Caco-2 (cell line): ENCODE measurements at regions not wholly inside any gene's neighbourhood (a gene's known extent, or its start where the extent isn't known, plus 50 kb on each side); places are given as distances from the start of the nearest gene placed in this dataset.

Experiments
- BruUV-seq: library from RNA; stranded (reverse); fragments of 400-500 nt; replicated peaks from 2 replicates; lab custom pipeline; 2021; lab: Mats Ljungman, UMichigan
- CTCF ChIA-PET: fragments of 300-600 bp; sonication (Branson Sonifier 250); formaldehyde crosslinking; loops from one replicate; lab custom pipeline; 2022; ENCODE audit warnings: antibody characterized with exemption; lab: Charles Lee
- POLR2A ChIA-PET: fragments of 300-600 bp; sonication (Branson Sonifier 250); formaldehyde crosslinking; loops from one replicate; lab custom pipeline; 2022; ENCODE audit warnings: antibody characterized with exemption; lab: Charles Lee
- DNase-seq, 2 experiments: peaks; one replicate each; pipeline versions ENCODE4 v3.0.0 to v3.0.0-alpha.2; 2020 to 2022
- H3K27me3 ChIP-seq: replicated peaks from 2 replicates; pipeline ENCODE4 v1.6.0; 2011; ENCODE audit warnings: low read length; ENCODE audit not compliant: control insufficient read depth, insufficient read depth
- H3K36me3 ChIP-seq: 2 replicates; pipeline ENCODE4 v1.5.1; 2011; ENCODE audit warnings: low read length; ENCODE audit not compliant: control insufficient read depth, insufficient read depth
- H3K4me1 ChIP-seq: fragments of 250-450 bp; sonication (Bioruptor Pico); 2 replicates; pipeline ENCODE4 v1.5.1; 2020; ENCODE audit warnings: mild to moderate bottlenecking
- H3K4me3 ChIP-seq: 2 replicates; pipeline ENCODE4 v1.5.1; 2011; ENCODE audit warnings: low read depth, mild to moderate bottlenecking, control low read depth, low read length
- H3K9me3 ChIP-seq: fragments of 250-450 bp; sonication (Bioruptor Pico); 2 replicates; pipeline ENCODE4 v1.5.1; 2020; ENCODE audit warnings: mild to moderate bottlenecking, moderate library complexity
- H3K27ac Mint-ChIP-seq: one replicate; pipeline ENCODE4 v1.8.0; 2022; ENCODE audit warnings: mixed read lengths; ENCODE audit not compliant: unreplicated experiment
- H3K27me3 Mint-ChIP-seq: one replicate; pipeline ENCODE4 v1.8.0; 2022; ENCODE audit warnings: mixed read lengths; ENCODE audit not compliant: insufficient read depth, unreplicated experiment
- H3K36me3 Mint-ChIP-seq: one replicate; pipeline ENCODE4 v1.8.0; 2022; ENCODE audit warnings: mild to moderate bottlenecking, mixed read lengths; ENCODE audit not compliant: insufficient read depth, unreplicated experiment
- H3K4me1 Mint-ChIP-seq: one replicate; pipeline ENCODE4 v1.8.0; 2022; ENCODE audit warnings: low read depth, mixed read lengths; ENCODE audit not compliant: unreplicated experiment
- H3K4me3 Mint-ChIP-seq: one replicate; pipeline ENCODE4 v1.8.0; 2022; ENCODE audit warnings: mild to moderate bottlenecking, moderate library complexity, mixed read lengths; ENCODE audit not compliant: unreplicated experiment
- H3K9me3 Mint-ChIP-seq: one replicate; pipeline ENCODE4 v1.8.0; 2022; ENCODE audit warnings: mixed read lengths; ENCODE audit not compliant: unreplicated experiment
- CTCF ChIP-seq, 2 experiments: fragments of 200-600 bp in 1 of 2; IDR thresholded peaks; 1 replicate in 1 of 2; 2 replicates in 1 of 2; pipeline versions ENCODE4 v1.5.1 to v1.8.0; 2011 to 2022; ENCODE audit warnings: antibody characterized with exemption in 1 of 2, control low read depth in 1 of 2, inconsistent platforms in 1 of 2, low read depth in 1 of 2, low read length in 1 of 2, mild to moderate bottlenecking in 1 of 2, moderate library complexity in 1 of 2; ENCODE audit not compliant: insufficient read depth in 1 of 2, severe bottlenecking in 1 of 2, unreplicated experiment in 1 of 2
- intact Hi-C: fragments of 100-400 bp; cut with micrococcal nuclease; formaldehyde crosslinking; loops from one replicate; pipeline ENCODE4 v1.10.0; 2022; ENCODE audit not compliant: unreplicated experiment

GRCh38 chr18:73887801-73888200 lies 259.8 kb downstream of the FBXO15 start:
- Mint-ChIP-seq H3K27ac (no peak overlapping the region), H3K27me3 (no peaks in the 10 kb centered on the region), H3K36me3 (no peaks in the 10 kb centered on the region), H3K4me3 (no peak overlapping the region), H3K9me3 (no peaks in the 10 kb centered on the region), H3K4me1 (no peaks in the 10 kb centered on the region)
- no peaks in the 10 kb centered on the region for H3K4me1 ChIP-seq
- TF ChIP-seq CTCF (IDR thresholded peaks at IDR 0.05; ENCODE audit: insufficient read depth in 1 of 2, low read depth in 1 of 2, low read length in 1 of 2, severe bottlenecking in 1 of 2, unreplicated experiment in 1 of 2) = no peak
- no peak overlapping the region for H3K4me3 ChIP-seq
- DNase-seq = no peak
- ChIA-PET CTCF (interaction anchor here (0.6 kb wide), 1 partner anchor 44 kb away, joined by 3 read pairs; no protein-coding TSS in a partner anchor), POLR2A (no interaction called here)
- no peaks in the 10 kb centered on the region for H3K9me3 ChIP-seq
- no TSS peak for BruUV-seq
- H3K36me3 ChIP-seq = no peaks in the 10 kb centered on the region
- no peaks in the 10 kb centered on the region for H3K27me3 ChIP-seq
- intact Hi-C loops = no loop called here

- DNase-seq = no peak
- Histone ChIP-seq H3K4me3 (no peak overlapping the region), H3K9me3 (no peaks in the 10 kb centered on the region), H3K36me3 (no peaks in the 10 kb centered on the region), H3K27me3 (no peaks in the 10 kb centered on the region), H3K4me1 (no peaks in the 10 kb centered on the region; the same call in 1 of the 2 replicates)
- BruUV-seq = no TSS peak
- TF ChIP-seq CTCF (IDR thresholded peaks at IDR 0.05; ENCODE audit: insufficient read depth in 1 of 2, low read depth in 1 of 2, low read length in 1 of 2, severe bottlenecking in 1 of 2, unreplicated experiment in 1 of 2) = no peak
- Mint-ChIP-seq H3K9me3 (no peaks in the 10 kb centered on the region), H3K4me3 (no peak overlapping the region), H3K4me1 (peaks cover 6% of the 10 kb centered on the region), H3K27me3 (peaks cover 3% of the 10 kb centered on the region), H3K27ac (no peak overlapping the region), H3K36me3 (no peaks in the 10 kb centered on the region)
- ChIA-PET CTCF (no interaction called here), POLR2A (no interaction called here)
- intact Hi-C loops = no loop called here
Measured at GRCh38 chr18:73884868-73885267, 262.8 kb downstream of the FBXO15 start.

GRCh38 chr18:73881396-73881917 lies 266.2 kb downstream of the FBXO15 start:
- no peak overlapping the region for H3K4me3 ChIP-seq
- no peak for TF ChIP-seq CTCF (IDR thresholded peaks at IDR 0.05; ENCODE audit: insufficient read depth in 1 of 2, low read depth in 1 of 2, low read length in 1 of 2, severe bottlenecking in 1 of 2, unreplicated experiment in 1 of 2)
- Mint-ChIP-seq H3K4me1 (peaks cover 6% of the 10 kb centered on the region), H3K9me3 (no peaks in the 10 kb centered on the region), H3K36me3 (no peaks in the 10 kb centered on the region), H3K4me3 (no peak overlapping the region), H3K27me3 (peaks cover 3% of the 10 kb centered on the region), H3K27ac (no peak overlapping the region)
- no peaks in the 10 kb centered on the region for H3K9me3 ChIP-seq
- intact Hi-C loops = no loop called here
- no peaks in the 10 kb centered on the region; the same call in 1 of the 2 replicates for H3K4me1 ChIP-seq
- POLR2A ChIA-PET = no interaction called here
- no TSS peak for BruUV-seq
- CTCF ChIA-PET = no interaction called here
- DNase-seq = no peak
- no peaks in the 10 kb centered on the region for H3K27me3 ChIP-seq
- no peaks in the 10 kb centered on the region for H3K36me3 ChIP-seq
